Esophagus (tissue), 2 donors: ENCODE measurements at regions not wholly inside any gene's neighbourhood (a gene's known extent, or its start where the extent isn't known, plus 50 kb on each side); places are given as distances from the start of the nearest gene placed in this dataset.
"Not testable (repeated sequence)": the region's sequence is repeated elsewhere in the genome, so short reads cannot be mapped to it uniquely, and the experiment has no call there.

Source experiments
- H3K27ac ChIP-seq, 2 donors: one replicate each; pipeline ENCODE4 v1.5.1; 2013; ENCODE audit warnings: low read depth in 2 of 2, mild to moderate bottlenecking in 2 of 2, inconsistent platforms in 1 of 2, low read length in 1 of 2, moderate library complexity in 1 of 2
- H3K27me3 ChIP-seq, 2 donors: one replicate each; pipeline ENCODE4 v1.6.1; 2013; ENCODE audit warnings: low read length in 2 of 2, control low read depth in 1 of 2, mild to moderate bottlenecking in 1 of 2; ENCODE audit not compliant: insufficient read depth in 2 of 2, control insufficient read depth in 1 of 2
- H3K36me3 ChIP-seq, 2 donors: one replicate each; pipeline ENCODE4 v1.6.1; 2013; ENCODE audit warnings: low read length in 1 of 2; ENCODE audit not compliant: control insufficient read depth in 2 of 2, insufficient read depth in 2 of 2
- H3K4me1 ChIP-seq, 2 donors: one replicate each; pipeline ENCODE4 v1.6.1; 2013; ENCODE audit warnings: low read length in 1 of 2; ENCODE audit not compliant: control insufficient read depth in 2 of 2, insufficient read depth in 2 of 2
- H3K4me3 ChIP-seq, 2 donors: one replicate each; pipeline ENCODE4 v1.5.1; 2013; ENCODE audit warnings: low read length in 2 of 2, mild to moderate bottlenecking in 2 of 2, low read depth in 1 of 2, moderate library complexity in 1 of 2
- H3K9me3 ChIP-seq, 2 donors: one replicate each; pipeline ENCODE4 v1.6.1; 2013; ENCODE audit warnings: mild to moderate bottlenecking in 2 of 2, low read depth in 1 of 2, low read length in 1 of 2, moderate library complexity in 1 of 2; ENCODE audit not compliant: control insufficient read depth in 2 of 2, insufficient read depth in 1 of 2
- WGBS, 2 donors: extraction: QIAGEN DNeasy Blood & Tissue Kit; methylation state at CpG; one replicate each; pipeline ENCODE4 v1.1.7; 2013; 5-methylcytosine and 5-hydroxymethylcytosine counted together
- donor health status: healthy with polysubstance abuse.
- donor health status: Bipolar disorder and iron deficiency.

DNA sequence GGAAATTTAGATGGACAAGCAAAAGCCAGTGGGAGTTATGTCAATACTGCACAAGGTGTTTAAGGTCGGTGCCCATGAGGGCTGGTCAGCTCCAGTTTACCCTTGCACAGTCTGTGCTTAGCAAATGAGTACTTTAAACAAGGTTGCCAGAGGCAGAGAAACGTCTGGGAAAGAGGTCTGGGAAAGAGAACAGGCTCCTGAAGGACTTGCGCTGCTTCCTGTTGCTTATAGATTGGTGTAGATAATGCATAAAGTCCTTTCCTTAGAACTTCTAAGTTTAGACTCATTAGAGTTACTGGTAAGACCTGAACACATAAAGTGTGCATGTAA is 162.6 kb upstream of the P2RY1 start:
- no peak overlapping the region for H3K4me3 ChIP-seq
- H3K27ac ChIP-seq, result no peak overlapping the region
- H3K9me3 ChIP-seq, result no peaks in the 10 kb centered on the region
- H3K4me1 ChIP-seq, result no peaks in the 10 kb centered on the region
- H3K27me3 ChIP-seq, result no peaks in the 10 kb centered on the region
- H3K36me3 ChIP-seq, result no peaks in the 10 kb centered on the region
- WGBS, 2 donors, result 49 to 64% methylated on average over 3 of the region's 3 CpGs

DNA sequence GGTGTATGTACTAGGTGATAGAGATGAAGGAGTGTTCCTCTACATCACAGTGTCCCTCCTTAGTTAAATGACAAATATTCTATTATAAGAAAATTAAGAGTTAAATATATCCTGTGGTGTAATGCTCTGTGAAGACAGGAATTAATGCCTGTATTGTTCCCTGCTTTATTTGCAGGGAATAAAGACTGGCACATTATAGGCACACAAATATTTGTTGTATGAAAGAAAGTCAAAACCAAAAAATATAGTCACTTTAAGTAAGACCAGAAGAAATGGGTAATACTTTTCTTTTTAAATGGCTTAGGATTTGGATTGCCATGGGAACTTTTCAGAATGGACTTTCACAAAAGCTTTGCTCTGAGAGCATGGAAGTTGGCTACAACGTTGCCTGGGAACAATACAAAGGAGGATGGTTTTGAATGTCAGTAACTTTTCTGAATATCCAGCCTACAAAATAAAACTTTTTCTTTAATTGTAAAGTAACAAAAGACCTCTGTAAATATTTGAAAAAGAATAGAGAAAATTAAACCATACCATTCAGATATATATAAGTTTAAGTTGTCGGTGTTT is 158.0 kb upstream of the P2RY1 start:
- H3K4me1 ChIP-seq, result no peaks in the 10 kb centered on the region
- H3K36me3 ChIP-seq, result no peaks in the 10 kb centered on the region
- H3K9me3 ChIP-seq, result no peaks in the 10 kb centered on the region
- H3K27me3 ChIP-seq, result no peaks in the 10 kb centered on the region
- H3K4me3 ChIP-seq, result no peak overlapping the region
- WGBS, 2 donors, result 69 to 82% methylated on average over 2 of the region's 2 CpGs
- H3K27ac ChIP-seq, result no peak overlapping the region

DNA sequence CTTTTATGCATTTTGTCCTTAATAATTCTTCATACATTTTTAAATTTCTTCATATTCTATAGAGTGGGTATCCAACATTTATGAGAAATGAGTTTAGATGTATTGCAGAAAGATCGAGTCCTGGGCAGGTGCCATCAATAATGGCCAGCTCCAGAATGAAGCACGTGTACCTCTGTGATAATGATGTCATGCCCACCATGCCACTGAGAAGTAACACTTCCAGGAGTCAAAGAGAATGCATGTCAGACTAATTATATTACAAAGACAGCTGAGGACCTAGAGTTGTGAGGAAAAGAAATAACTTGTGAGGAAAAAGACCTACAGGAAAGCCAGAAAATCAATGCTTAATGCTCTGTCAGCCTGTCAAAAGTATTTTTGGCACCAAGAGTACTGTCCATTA is 157.4 kb upstream of the P2RY1 start:
- H3K36me3 ChIP-seq, result no peaks in the 10 kb centered on the region
- WGBS, 2 donors, result 63% methylated on average over 2 of the region's 2 CpGs
- H3K9me3 ChIP-seq, result no peaks in the 10 kb centered on the region
- no peak overlapping the region for H3K27ac ChIP-seq
- no peaks in the 10 kb centered on the region for H3K4me1 ChIP-seq
- no peaks in the 10 kb centered on the region for H3K27me3 ChIP-seq
- H3K4me3 ChIP-seq, result no peak overlapping the region

DNA sequence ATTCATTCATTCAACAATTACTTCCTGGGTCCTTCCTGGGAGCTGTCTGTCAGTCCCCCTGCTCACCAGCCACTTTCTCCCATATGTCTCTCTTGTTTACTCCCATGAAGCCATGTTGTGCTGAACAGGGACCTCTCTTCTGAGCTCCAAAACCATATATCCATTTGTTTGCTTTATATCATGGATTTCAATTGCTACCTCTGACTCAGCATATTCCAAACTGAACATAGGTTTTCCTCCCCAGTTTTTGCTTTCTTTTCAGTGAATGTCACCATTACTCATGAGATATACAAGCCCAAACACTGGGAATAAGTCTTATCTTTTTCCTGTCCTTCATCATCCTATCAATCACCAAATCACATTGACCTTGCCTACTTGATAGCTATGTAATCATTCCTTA is 152.5 kb upstream of the P2RY1 start:
- Histone ChIP-seq H3K4me3 (no peak overlapping the region), H3K9me3 (peaks cover 0 to 3% of the 10 kb centered on the region in 2 donors), H3K36me3 (no peaks in the 10 kb centered on the region), H3K27me3 (no peaks in the 10 kb centered on the region), H3K27ac (no peak overlapping the region), H3K4me1 (no peaks in the 10 kb centered on the region)

DNA sequence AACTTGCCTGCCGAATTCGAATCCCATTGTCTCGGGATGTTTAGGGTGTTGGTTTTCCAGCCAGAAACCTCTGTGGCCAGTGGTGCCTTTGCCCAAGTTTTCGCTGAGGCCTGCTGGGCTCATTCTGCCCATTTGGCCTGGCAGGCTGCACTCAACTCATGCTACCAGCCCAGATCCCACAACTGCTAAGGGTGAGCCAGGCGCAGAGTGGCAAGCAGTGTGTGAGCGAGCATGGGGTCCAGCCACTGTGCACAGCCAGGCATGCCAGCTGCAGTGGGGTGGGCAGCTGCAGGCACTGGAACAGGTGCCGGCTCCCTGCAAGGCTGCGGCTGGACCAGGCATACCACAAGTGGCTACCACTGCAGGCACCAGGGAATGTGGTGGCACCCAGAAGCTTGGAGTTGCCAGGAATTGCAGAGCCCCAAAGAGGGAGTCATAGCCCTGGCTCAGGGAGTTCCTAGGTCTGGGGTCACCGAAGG is 151.4 kb upstream of the P2RY1 start:
- H3K27me3 ChIP-seq, result no peaks in the 10 kb centered on the region
- peaks cover 0 to 3% of the 10 kb centered on the region in 2 donors for H3K9me3 ChIP-seq
- no peaks in the 10 kb centered on the region for H3K36me3 ChIP-seq
- no peaks in the 10 kb centered on the region for H3K4me1 ChIP-seq
- WGBS, 2 donors, result 94 to 95% methylated on average over 9 of the region's 9 CpGs
- no peak overlapping the region for H3K4me3 ChIP-seq
- no peak overlapping the region for H3K27ac ChIP-seq

DNA sequence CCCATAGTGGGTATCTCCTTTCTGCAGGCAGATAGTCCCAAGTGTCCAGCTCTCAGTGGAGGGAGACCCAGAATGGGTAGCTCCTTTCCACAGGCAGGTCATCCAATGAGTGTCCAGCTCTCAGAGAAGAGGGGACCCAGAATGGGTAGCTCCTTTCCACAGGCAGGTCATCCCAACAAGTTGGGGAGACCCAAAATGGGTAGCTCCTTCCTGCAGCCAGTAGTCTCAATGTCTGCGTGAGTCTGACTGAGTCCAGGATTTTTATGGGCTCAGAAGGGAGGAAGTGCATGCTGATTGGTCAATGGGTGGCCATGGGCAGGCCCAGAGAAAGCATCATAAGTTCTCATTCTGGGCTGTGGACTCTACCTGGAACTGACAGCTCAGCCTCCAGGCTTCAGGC is 150.7 kb upstream of the P2RY1 start:
- H3K4me1 ChIP-seq, result no peaks in the 10 kb centered on the region
- no peak overlapping the region for H3K27ac ChIP-seq
- 88 to 98% methylated on average over 1 of the region's 1 CpG for WGBS, 2 donors

DNA sequence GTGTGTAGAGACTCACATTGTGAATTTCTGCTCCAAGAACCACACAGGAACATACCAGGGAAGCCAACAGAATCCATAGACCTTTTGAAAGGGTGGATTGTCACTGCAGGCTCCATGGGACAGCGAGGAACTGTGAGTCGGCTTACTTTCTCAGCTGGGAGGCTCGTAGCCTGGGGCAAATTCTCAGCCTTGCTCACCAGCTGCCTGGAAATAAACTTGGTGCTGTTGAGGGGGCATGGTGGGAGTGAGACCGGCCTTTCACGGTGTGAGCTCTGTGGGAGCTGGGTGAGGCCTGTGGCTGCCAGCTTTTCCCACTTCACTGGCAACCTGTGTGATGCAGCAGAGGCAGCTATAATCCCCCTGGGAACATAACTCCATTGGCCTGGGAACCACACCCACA is 146.6 kb upstream of the P2RY1 start:
- H3K27ac ChIP-seq, result no peak overlapping the region
- WGBS, 2 donors, result 36 to 50% methylated on average over 5 of the region's 5 CpGs

More for the DNA sequence above, 150.7 kb upstream of the P2RY1 start:
- Histone ChIP-seq H3K27me3 (no peaks in the 10 kb centered on the region), H3K4me3 (no peak overlapping the region), H3K36me3 (no peaks in the 10 kb centered on the region), H3K9me3 (peaks cover 0 to 3% of the 10 kb centered on the region in 2 donors)

DNA sequence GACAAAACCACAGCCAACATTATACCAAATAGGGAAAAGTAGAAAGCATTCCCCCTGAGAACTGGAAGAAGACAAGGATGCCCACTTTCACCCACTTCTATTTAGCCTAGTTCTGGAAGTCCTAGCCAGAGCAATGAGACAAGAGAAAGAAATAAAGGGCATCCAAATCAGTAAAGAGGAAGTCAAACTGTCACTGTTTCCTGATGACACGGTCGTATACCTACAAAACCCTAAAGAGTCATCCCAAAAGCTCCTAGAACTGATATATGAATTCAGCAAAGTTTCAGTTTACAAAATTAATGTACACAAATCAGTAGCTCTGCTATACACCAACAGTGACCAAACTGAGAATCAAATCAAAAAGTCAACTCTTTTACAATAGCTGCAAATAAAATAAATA is 142.6 kb upstream of the P2RY1 start:
- H3K4me1 ChIP-seq, H3K4me3 ChIP-seq, H3K27me3 ChIP-seq, H3K36me3 ChIP-seq, H3K9me3 ChIP-seq, H3K27ac ChIP-seq: not testable (repeated sequence)
- WGBS, 2 donors, result 63 to 78% methylated on average over 2 of the region's 2 CpGs

More for the DNA sequence above, 146.6 kb upstream of the P2RY1 start:
- H3K4me3 ChIP-seq, result no peak overlapping the region
- H3K36me3 ChIP-seq, result no peaks in the 10 kb centered on the region
- no peaks in the 10 kb centered on the region for H3K27me3 ChIP-seq
- H3K4me1 ChIP-seq, result no peaks in the 10 kb centered on the region
- peaks cover 0 to 3% of the 10 kb centered on the region in 2 donors for H3K9me3 ChIP-seq

DNA sequence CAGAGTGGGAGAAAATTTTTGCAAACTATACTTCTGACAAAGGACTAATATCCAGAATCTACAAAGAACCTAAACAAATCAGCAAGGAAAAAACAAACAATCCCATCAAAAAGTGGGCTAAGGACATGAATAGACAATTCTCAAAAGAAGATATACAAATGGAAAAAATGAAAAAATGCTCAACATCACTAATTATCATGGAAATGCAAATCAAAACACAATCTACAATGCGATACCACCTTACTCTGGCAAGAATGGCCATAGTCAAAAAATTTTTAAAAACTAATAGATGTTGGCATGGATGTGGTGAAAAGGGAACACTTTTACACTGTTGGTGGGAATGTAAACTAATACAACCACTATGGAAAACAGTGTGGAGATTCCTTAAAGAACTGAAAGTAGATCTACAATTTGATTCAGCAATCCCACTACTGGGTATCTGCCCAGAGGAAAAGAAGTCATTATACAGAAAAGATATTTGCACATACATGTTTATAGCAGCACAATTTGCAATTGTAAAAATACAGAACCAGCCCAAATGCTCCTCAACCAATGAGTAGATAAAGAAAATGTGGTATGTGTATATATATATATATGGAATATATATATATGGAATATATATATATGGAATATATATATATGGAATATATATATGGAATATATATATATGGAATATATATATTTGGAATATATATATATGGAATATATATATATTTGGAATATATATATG is 141.2 kb upstream of the P2RY1 start:
- not testable (repeated sequence) for H3K36me3 ChIP-seq, H3K9me3 ChIP-seq, H3K27ac ChIP-seq, H3K27me3 ChIP-seq, H3K4me1 ChIP-seq, H3K4me3 ChIP-seq
- 95 to 96% methylated on average over 1 of the region's 1 CpG for WGBS, 2 donors

DNA sequence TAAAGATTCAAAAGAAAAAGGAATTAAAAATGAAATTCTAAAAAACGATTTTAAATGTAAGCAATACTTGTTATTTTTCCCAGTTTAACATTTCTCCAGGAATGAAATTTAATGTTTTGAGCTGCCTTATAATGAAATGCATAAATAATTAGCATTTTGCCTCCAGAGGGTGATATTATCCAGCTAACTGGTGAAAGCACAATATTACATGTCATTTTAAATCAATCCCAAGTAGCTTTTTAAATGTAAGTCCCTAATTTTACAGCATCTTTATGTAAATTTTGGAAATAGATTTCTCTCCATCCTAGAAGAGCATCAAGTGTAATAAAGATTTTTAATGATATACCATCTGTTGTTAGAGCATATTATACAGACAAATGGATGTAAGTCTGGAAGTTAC is 139.1 kb upstream of the P2RY1 start:
- Histone ChIP-seq H3K36me3 (no peaks in the 10 kb centered on the region), H3K27me3 (no peaks in the 10 kb centered on the region), H3K27ac (no peak overlapping the region), H3K4me3 (no peak overlapping the region), H3K4me1 (no peaks in the 10 kb centered on the region), H3K9me3 (no peaks in the 10 kb centered on the region)
- WGBS, 2 donors, result 56 to 60% methylated on average over 1 of the region's 1 CpG
